ENCODE measurements at regions not wholly inside any gene's neighbourhood (a gene's known extent, or its start where the extent isn't known, plus 50 kb on each side); places are given as distances from the start of the nearest gene placed in this dataset.
"Not testable (repeated sequence)": the region's sequence is repeated elsewhere in the genome, so short reads cannot be mapped to it uniquely, and the experiment has no call there.

DNA sequence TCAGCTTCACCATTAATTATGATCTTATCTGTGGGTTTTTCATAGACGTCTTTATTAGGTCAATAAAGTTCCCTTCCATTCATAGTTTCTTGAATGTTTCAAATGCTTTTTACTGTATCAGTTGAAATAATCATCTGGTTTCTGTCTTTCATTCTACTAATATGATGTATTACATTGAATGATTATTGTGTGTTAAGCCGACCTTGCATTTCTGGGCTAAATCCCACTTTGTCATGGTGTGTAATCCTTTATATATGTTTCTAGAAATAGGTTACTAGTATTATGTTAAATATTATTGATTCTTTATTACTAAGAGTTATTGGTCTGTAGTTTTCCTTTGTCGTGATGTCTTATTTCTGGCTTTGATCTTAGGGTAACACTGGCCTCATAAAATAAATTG is 134.9 kb downstream of the FASLG start:
- DNase-seq (ENCODE audit: low read depth): no peak
- TF ChIP-seq, protein P1, sequence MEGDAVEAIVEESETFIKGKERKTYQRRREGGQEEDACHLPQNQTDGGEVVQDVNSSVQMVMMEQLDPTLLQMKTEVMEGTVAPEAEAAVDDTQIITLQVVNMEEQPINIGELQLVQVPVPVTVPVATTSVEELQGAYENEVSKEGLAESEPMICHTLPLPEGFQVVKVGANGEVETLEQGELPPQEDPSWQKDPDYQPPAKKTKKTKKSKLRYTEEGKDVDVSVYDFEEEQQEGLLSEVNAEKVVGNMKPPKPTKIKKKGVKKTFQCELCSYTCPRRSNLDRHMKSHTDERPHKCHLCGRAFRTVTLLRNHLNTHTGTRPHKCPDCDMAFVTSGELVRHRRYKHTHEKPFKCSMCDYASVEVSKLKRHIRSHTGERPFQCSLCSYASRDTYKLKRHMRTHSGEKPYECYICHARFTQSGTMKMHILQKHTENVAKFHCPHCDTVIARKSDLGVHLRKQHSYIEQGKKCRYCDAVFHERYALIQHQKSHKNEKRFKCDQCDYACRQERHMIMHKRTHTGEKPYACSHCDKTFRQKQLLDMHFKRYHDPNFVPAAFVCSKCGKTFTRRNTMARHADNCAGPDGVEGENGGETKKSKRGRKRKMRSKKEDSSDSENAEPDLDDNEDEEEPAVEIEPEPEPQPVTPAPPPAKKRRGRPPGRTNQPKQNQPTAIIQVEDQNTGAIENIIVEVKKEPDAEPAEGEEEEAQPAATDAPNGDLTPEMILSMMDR (IDR thresholded peaks at IDR 0.05; ENCODE audit: low read length, missing control alignments): no peak
- H3K4me3 ChIP-seq (replicated peaks; ENCODE audit: low read depth, low read length): no peak overlapping the region

DNA sequence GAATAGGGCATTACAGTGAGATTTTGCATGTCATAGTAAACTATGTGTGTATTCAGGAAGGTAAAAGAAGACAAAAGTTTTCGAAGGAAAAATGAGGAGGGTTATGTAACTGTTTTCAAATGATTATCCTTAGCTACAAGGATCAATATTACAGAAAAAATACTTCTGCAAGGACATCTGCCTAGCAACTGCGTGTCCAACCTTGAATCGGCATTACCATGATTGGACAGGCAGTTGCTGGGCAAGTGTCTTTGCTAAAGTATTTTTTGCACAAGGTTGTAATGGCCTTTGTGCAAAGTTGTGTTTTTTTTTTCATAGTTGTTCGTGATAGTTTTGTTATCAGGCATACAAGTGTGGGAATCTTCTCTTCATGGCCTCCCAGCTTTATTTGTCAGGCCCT is 136.8 kb downstream of the FASLG start:
- TF ChIP-seq, protein P1 (IDR thresholded peaks at IDR 0.05; ENCODE audit: low read length, missing control alignments): no peak
- DNase-seq (ENCODE audit: low read depth): no peak
- no peak overlapping the region for H3K4me3 ChIP-seq (replicated peaks; ENCODE audit: low read depth, low read length)

DNA sequence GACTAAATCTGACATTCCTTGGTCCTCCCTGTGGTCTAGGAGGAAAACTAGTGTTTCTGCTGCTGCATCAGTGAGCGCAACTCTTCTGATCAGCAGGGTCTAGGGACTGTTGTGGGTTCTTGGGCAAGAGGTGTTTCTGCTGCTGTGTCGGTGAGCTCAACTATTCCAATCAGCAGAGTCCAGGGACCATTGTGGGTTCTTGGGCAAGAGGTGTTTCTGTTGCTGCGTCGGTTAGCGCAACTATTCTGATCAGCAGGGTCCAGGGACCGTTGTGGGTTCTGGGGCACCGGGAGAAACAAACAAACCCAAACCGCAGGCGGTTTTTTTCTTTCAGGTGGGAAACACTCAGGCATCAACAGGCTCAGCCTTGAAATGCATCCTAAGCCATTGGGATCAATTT is 140.9 kb downstream of the FASLG start:
- H3K4me3 ChIP-seq (replicated peaks; ENCODE audit: low read depth, low read length); DNase-seq (ENCODE audit: low read depth): not testable (repeated sequence)

- DNase-seq (ENCODE audit: low read depth): no peak
- TF ChIP-seq, protein P1 (IDR thresholded peaks at IDR 0.05; ENCODE audit: low read length, missing control alignments): no peak
Measured at GRCh38 chr1:172801771-172802322, 142.9 kb downstream of the FASLG start.

DNA sequence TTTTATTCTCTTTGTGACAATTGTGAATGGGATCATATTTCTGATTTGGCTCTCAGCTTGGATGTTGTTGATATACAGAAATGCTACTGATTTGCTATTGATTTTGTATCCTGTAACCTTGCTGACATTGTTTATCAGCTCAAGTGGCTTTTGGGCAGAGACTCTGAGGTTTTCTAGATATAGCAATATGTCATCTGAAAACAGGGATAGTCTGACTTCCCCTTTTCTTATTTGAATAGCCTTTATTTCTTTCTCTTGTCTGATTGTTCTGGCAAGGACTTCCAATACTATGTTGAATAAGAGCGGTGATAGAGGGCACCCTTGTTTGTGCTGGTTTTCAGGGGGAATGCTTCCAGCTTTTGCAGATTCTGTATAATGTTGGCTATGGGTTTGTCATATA is 150.8 kb downstream of the FASLG start:
- DNase-seq (ENCODE audit: low read depth): no peak
- no peak overlapping the region for H3K4me3 ChIP-seq (replicated peaks; ENCODE audit: low read depth, low read length)
- TF ChIP-seq, protein P1 (IDR thresholded peaks at IDR 0.05; ENCODE audit: low read length, missing control alignments): no peak

More at GRCh38 chr1:172801771-172802322, 142.9 kb downstream of the FASLG start:
- H3K4me3 ChIP-seq (replicated peaks; ENCODE audit: low read depth, low read length): no peak overlapping the region

GRCh38 chr1:172810480-172811175 is 151.7 kb downstream of the FASLG start:
- no peak for DNase-seq (ENCODE audit: low read depth)
- TF ChIP-seq, protein P1 (IDR thresholded peaks at IDR 0.05; ENCODE audit: low read length, missing control alignments): no peak
- no peak overlapping the region for H3K4me3 ChIP-seq (replicated peaks; ENCODE audit: low read depth, low read length)

DNA sequence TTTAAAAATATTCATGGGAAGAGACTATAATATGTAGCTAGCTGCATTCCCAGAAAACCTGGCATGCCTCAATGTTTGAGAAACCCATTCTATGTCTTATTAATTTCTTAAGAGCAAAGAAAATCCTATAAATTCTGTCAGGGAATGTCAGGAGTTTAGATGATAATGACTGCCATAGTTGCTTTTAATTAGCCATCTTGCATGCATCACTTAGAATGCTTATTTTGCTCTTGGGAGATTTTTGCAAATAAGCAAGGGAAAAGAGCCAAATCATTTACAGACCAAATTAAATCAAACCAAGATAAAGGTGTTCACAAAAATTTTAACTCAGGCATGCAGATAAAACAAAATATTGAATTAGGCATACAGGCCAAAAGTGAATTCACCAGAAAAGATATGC is 152.8 kb downstream of the FASLG start:
- TF ChIP-seq, protein P1 (IDR thresholded peaks at IDR 0.05; ENCODE audit: low read length, missing control alignments): no peak
- DNase-seq (ENCODE audit: low read depth): no peak
- no peak overlapping the region for H3K4me3 ChIP-seq (replicated peaks; ENCODE audit: low read depth, low read length)
